H1 (cell line): ENCODE measurements at regions not wholly inside any gene's neighbourhood (a gene's known extent, or its start where the extent isn't known, plus 50 kb on each side); places are given as distances from the start of the nearest gene placed in this dataset.

ENCODE experiments used
- CTCF ChIA-PET: fragments of 300-600 bp; sonication (Branson Sonifier 250); formaldehyde crosslinking; loops from one replicate; lab custom pipeline; 2021; ENCODE audit not compliant: partially characterized antibody; lab: Charles Lee
- POLR2A ChIA-PET: fragments of 300-600 bp; sonication (Branson Sonifier 250); formaldehyde crosslinking; loops from one replicate; lab custom pipeline; 2021; ENCODE audit warnings: inconsistent platforms; ENCODE audit not compliant: partially characterized antibody; lab: Charles Lee
- DNase-seq, 2 experiments: peaks; one replicate each; pipeline versions ENCODE4 v3.0.0 to v3.0.0-alpha.2; 2010 to 2022; ENCODE audit warnings: low spot score in 2 of 2, low read depth in 1 of 2, mixed read lengths in 1 of 2
- FAIRE-seq: peaks from 2 replicates; lab custom pipeline; 2011; peaks lifted over from hg19 to GRCh38; lab: Jason Lieb, UNC
- H2AFZ ChIP-seq: 2 replicates; pipeline ENCODE4 v1.8.1; 2012; ENCODE audit warnings: low read length, inconsistent platforms
- H2AK5ac ChIP-seq: 2 replicates; pipeline ENCODE4 v1.6.1; 2013; ENCODE audit warnings: low read depth, low read length
- H2BK120ac ChIP-seq: replicated peaks from 2 replicates; pipeline ENCODE3; 2013; ENCODE audit warnings: low read depth, low read length, inconsistent platforms
- H2BK12ac ChIP-seq: 2 replicates; pipeline ENCODE4 v1.6.1; 2013; ENCODE audit warnings: low read depth, low read length
- H2BK15ac ChIP-seq: 2 replicates; pipeline ENCODE4 v1.6.1; 2013; ENCODE audit warnings: low read length
- H2BK20ac ChIP-seq: 2 replicates; pipeline ENCODE4 v1.6.1; 2013; ENCODE audit warnings: low read length
- H2BK5ac ChIP-seq: 2 replicates; pipeline ENCODE4 v1.6.1; 2013; ENCODE audit warnings: low read depth, low read length
- H3K14ac ChIP-seq: 2 replicates; pipeline ENCODE4 v1.6.1; 2013; ENCODE audit warnings: inconsistent platforms; ENCODE audit not compliant: insufficient read length
- H3K18ac ChIP-seq: 2 replicates; pipeline ENCODE4 v1.6.1; 2013; ENCODE audit warnings: low read length; ENCODE audit errors: extremely low read depth
- H3K23ac ChIP-seq: 2 replicates; pipeline ENCODE4 v1.6.1; 2013; ENCODE audit warnings: inconsistent platforms; ENCODE audit not compliant: insufficient read length
- H3K23me2 ChIP-seq: 2 replicates; pipeline ENCODE4 v1.6.1; 2013; ENCODE audit warnings: low read depth, low read length
- H3K27ac ChIP-seq: 2 replicates; pipeline ENCODE4 v1.6.1; 2011; ENCODE audit warnings: low read depth, low read length, inconsistent platforms
- H3K27me3 ChIP-seq, 4 experiments: replicated peaks in 1 of 4; 1 replicate in 1 of 4; 2 replicates in 3 of 4; pipeline versions ENCODE4 v1.6.1 to v1.8.1; 2011 to 2013; ENCODE audit warnings: low read length in 3 of 4, mild to moderate bottlenecking in 3 of 4, inconsistent platforms in 2 of 4, mixed read lengths in 2 of 4, moderate library complexity in 1 of 4; ENCODE audit not compliant: control insufficient read depth in 3 of 4, insufficient read depth in 3 of 4; ENCODE audit errors: extremely low read depth in 1 of 4
- H3K36me3 ChIP-seq, 4 experiments: 2 replicates each; pipeline versions ENCODE4 v1.6.1 to v1.8.1; 2011 to 2013; ENCODE audit warnings: mild to moderate bottlenecking in 4 of 4, low read length in 3 of 4, moderate library complexity in 2 of 4, control low read depth in 1 of 4, inconsistent platforms in 1 of 4; ENCODE audit not compliant: insufficient read depth in 4 of 4, control insufficient read depth in 2 of 4
- H3K4ac ChIP-seq: replicated peaks from 2 replicates; pipeline ENCODE3; 2013; ENCODE audit warnings: low read length, low read depth, mixed read lengths, inconsistent platforms; ENCODE audit not compliant: insufficient read length
- H3K4me1 ChIP-seq, 4 experiments: replicated peaks in 1 of 4; 1 replicate in 1 of 4; 2 replicates in 3 of 4; pipeline versions ENCODE4 v1.6.1 to v1.8.1; 2011 to 2013; ENCODE audit warnings: low read length in 3 of 4, inconsistent platforms in 2 of 4, mixed read lengths in 1 of 4; ENCODE audit not compliant: insufficient read depth in 4 of 4, control insufficient read depth in 3 of 4
- H3K4me2 ChIP-seq, 2 experiments: 2 replicates each; pipeline versions ENCODE4 v1.6.1 to v1.8.1; 2011 to 2013; ENCODE audit warnings: low read depth in 2 of 2, low read length in 2 of 2, control low read depth in 1 of 2, inconsistent platforms in 1 of 2, mild to moderate bottlenecking in 1 of 2; ENCODE audit not compliant: insufficient read depth in 1 of 2
- H3K4me3 ChIP-seq, 4 experiments: fragments of 200-600, 300-600 bp in 1 of 4; sonication (generic), shearing (Covaris generic), sonication (Bioruptor Twin) in 1 of 4; 2 replicates each; pipeline versions ENCODE4 v1.5.1 to v1.8.1; 2011 to 2016; ENCODE audit warnings: low read length in 4 of 4, low read depth in 3 of 4, control low read depth in 2 of 4, inconsistent platforms in 2 of 4, mild to moderate bottlenecking in 2 of 4, mixed read lengths in 1 of 4, moderate library complexity in 1 of 4; ENCODE audit not compliant: insufficient read depth in 2 of 4; ENCODE audit errors: extremely low read depth in 1 of 4
- H3K56ac ChIP-seq: replicated peaks from 2 replicates; pipeline ENCODE3; 2013; ENCODE audit warnings: low read depth, mild to moderate bottlenecking, mixed read lengths, low read length, inconsistent platforms; ENCODE audit not compliant: insufficient read length
- H3K79me1 ChIP-seq: 2 replicates; pipeline ENCODE4 v1.6.1; 2013; ENCODE audit warnings: low read depth, low read length, control low read depth
- H3K79me2 ChIP-seq, 2 experiments: 2 replicates each; pipeline versions ENCODE4 v1.6.1 to v1.8.1; 2012 to 2013; ENCODE audit warnings: low read length in 2 of 2, mild to moderate bottlenecking in 2 of 2, inconsistent platforms in 1 of 2; ENCODE audit not compliant: insufficient read depth in 2 of 2, control insufficient read depth in 1 of 2
- H3K9ac ChIP-seq, 4 experiments: replicated peaks in 1 of 4; 1 replicate in 1 of 4; 2 replicates in 3 of 4; pipeline versions ENCODE4 v1.6.1 to v1.8.1; 2011 to 2013; ENCODE audit warnings: low read depth in 3 of 4, low read length in 3 of 4, control low read depth in 2 of 4, mild to moderate bottlenecking in 2 of 4, moderate library complexity in 2 of 4, inconsistent platforms in 1 of 4; ENCODE audit errors: extremely low read depth in 1 of 4
- H3K9me3 ChIP-seq, 2 experiments: 2 replicates each; pipeline versions ENCODE4 v1.6.1 to v1.8.1; 2012 to 2013; ENCODE audit warnings: mild to moderate bottlenecking in 2 of 2, moderate library complexity in 2 of 2, control low read depth in 1 of 2, inconsistent platforms in 1 of 2, low read depth in 1 of 2, low read length in 1 of 2, mixed read lengths in 1 of 2; ENCODE audit not compliant: insufficient read depth in 2 of 2
- H4K20me1 ChIP-seq, 2 experiments: replicated peaks in 1 of 2; 2 replicates each; pipeline versions ENCODE3 to v1.8.1; 2011 to 2013; ENCODE audit warnings: inconsistent platforms in 2 of 2, low read length in 2 of 2, mild to moderate bottlenecking in 1 of 2; ENCODE audit not compliant: insufficient read depth in 2 of 2, control insufficient read depth in 1 of 2
- H4K5ac ChIP-seq: 2 replicates; pipeline ENCODE4 v1.6.1; 2013; ENCODE audit warnings: low read length, low read depth, mixed read lengths, inconsistent platforms; ENCODE audit not compliant: insufficient read length
- H4K8ac ChIP-seq: 2 replicates; pipeline ENCODE4 v1.8.0; 2013; ENCODE audit warnings: mild to moderate bottlenecking, moderate library complexity, low read length, inconsistent platforms; ENCODE audit not compliant: insufficient read depth; ENCODE audit errors: extremely low read depth
- H4K91ac ChIP-seq: replicated peaks from 2 replicates; pipeline ENCODE3; 2013; ENCODE audit warnings: low read length, mixed read lengths, inconsistent platforms; ENCODE audit not compliant: insufficient read length
- ASH2L ChIP-seq: fragments of 200-600, 300-600 bp; sonication (generic); IDR thresholded peaks from one replicate; pipeline ENCODE4 v1.7.1; 2017; ENCODE audit warnings: low read length
- CHD1 ChIP-seq: IDR thresholded peaks from 2 replicates; pipeline ENCODE4 v1.6.1; 2012; ENCODE audit warnings: low read depth, low read length, improper control_type of control experiment
- FOSL1 ChIP-seq: IDR thresholded peaks from 2 replicates; pipeline ENCODE4 v1.6.1; 2011; ENCODE audit warnings: mild to moderate bottlenecking, low read depth, low read length, moderate library complexity; ENCODE audit not compliant: insufficient read depth
- GTF2F1 ChIP-seq: IDR thresholded peaks from 2 replicates; pipeline ENCODE4 v1.6.1; 2012; ENCODE audit warnings: low read depth, low read length, improper control_type of control experiment, borderline replicate concordance
- JUND ChIP-seq: IDR thresholded peaks from 2 replicates; pipeline ENCODE4 v1.6.1; 2011; ENCODE audit warnings: mild to moderate bottlenecking, improper control_type of control experiment, low read length
- KDM1A ChIP-seq: fragments of 200-600, 300-600 bp; sonication (generic); IDR thresholded peaks from 2 replicates; pipeline ENCODE4 v1.7.1; 2016; ENCODE audit warnings: mild to moderate bottlenecking, low read length, borderline replicate concordance
- KDM5A ChIP-seq: fragments of 200-600 bp; IDR thresholded peaks from 2 replicates; pipeline ENCODE4 v1.7.1; 2012; ENCODE audit warnings: mild to moderate bottlenecking, low read length, inconsistent platforms, mixed read lengths
- POLR2AphosphoS5 ChIP-seq: IDR thresholded peaks from 2 replicates; pipeline ENCODE4 v1.6.1; 2011; ENCODE audit warnings: low read depth, low read length
- SIX5 ChIP-seq: IDR thresholded peaks from 2 replicates; pipeline ENCODE4 v1.6.1; 2011; ENCODE audit warnings: mild to moderate bottlenecking, low read depth, low read length
- TAF1 ChIP-seq: IDR thresholded peaks from 2 replicates; pipeline ENCODE4 v1.6.1; 2011; ENCODE audit warnings: mild to moderate bottlenecking, low read depth, low read length
- YY1 ChIP-seq: IDR thresholded peaks from 2 replicates; pipeline ENCODE4 v1.6.1; 2011; ENCODE audit warnings: low read depth, mild to moderate bottlenecking, low read length
- WGBS, 2 experiments: shearing (Covaris generic) in 1 of 2; methylation state at CpG; one replicate each; pipeline versions ENCODE4 v1.1.6 to v1.1.7; 2013 to 2015; ENCODE audit warnings: low lambda C conversion rate in 2 of 2, mixed read lengths in 2 of 2, inconsistent platforms in 1 of 2, low coverage in 1 of 2, missing lambda C conversion rate in 1 of 2; ENCODE audit not compliant: insufficient replicate concordance in 2 of 2, insufficient coverage in 1 of 2, insufficient read length in 1 of 2; ENCODE audit errors: extremely low coverage in 1 of 2, missing lambda C conversion rate in 1 of 2; 5-methylcytosine and 5-hydroxymethylcytosine counted together
- TF ChIP-seq, protein P1 (sequence below): IDR thresholded peaks from 2 replicates; pipeline ENCODE4 v1.6.1; 2012; ENCODE audit warnings: inconsistent platforms
- TF ChIP-seq, protein P2 (sequence below), 3 experiments: IDR thresholded peaks; 1 replicate in 2 of 3; 2 replicates in 1 of 3; pipeline versions ENCODE4 v1.5.1 to v1.6.1; 2011; ENCODE audit warnings: low read length in 3 of 3, mild to moderate bottlenecking in 3 of 3, inconsistent platforms in 2 of 3, low read depth in 1 of 3, moderate library complexity in 1 of 3; ENCODE audit not compliant: insufficient read depth in 1 of 3; ENCODE audit errors: control extremely low read depth in 1 of 3

- FAIRE-seq (no peak), DNase-seq (no peak)
- H2BK20ac ChIP-seq: no peak overlapping the region
- H3K79me1 ChIP-seq: no peaks in the 10 kb centered on the region
- no peak overlapping the region for H3K4me2 ChIP-seq
- no peak overlapping the region for H2BK15ac ChIP-seq
- no peak overlapping the region for H2AK5ac ChIP-seq
- WGBS, 2 experiments: 82% methylated on average over 3 of the region's 3 CpGs; no CpG with 5 or more reads in 1 of the 2 experiments
- no peaks in the 10 kb centered on the region for H3K4me1 ChIP-seq
- H3K23ac ChIP-seq: no peak overlapping the region
- H4K20me1 ChIP-seq: no peaks in the 10 kb centered on the region
- no peak overlapping the region for H3K4me3 ChIP-seq
- H2BK120ac ChIP-seq: no peak overlapping the region
- no peak overlapping the region for H3K18ac ChIP-seq
- no peaks in the 10 kb centered on the region for H3K79me2 ChIP-seq
- H3K4ac ChIP-seq: no peak overlapping the region
- no peak overlapping the region for H3K56ac ChIP-seq
- H4K8ac ChIP-seq: no peak overlapping the region
- no peak overlapping the region for H4K91ac ChIP-seq
- no peak overlapping the region for H3K14ac ChIP-seq
- ChIA-PET POLR2A (no interaction called here), CTCF (interaction anchor here (1.1 kb wide), 1 partner anchor 12 kb away, joined by 4 read pairs; no protein-coding TSS in a partner anchor)
- H2BK12ac ChIP-seq: no peak overlapping the region
- H3K9me3 ChIP-seq: no peaks in the 10 kb centered on the region
- H4K5ac ChIP-seq: no peak overlapping the region
- no peak overlapping the region for H3K9ac ChIP-seq
- no peaks in the 10 kb centered on the region for H3K36me3 ChIP-seq
- no peak overlapping the region for H2BK5ac ChIP-seq
- H3K27me3 ChIP-seq: no peaks in the 10 kb centered on the region
- no peaks in the 10 kb centered on the region for H3K23me2 ChIP-seq
- no peak overlapping the region for H2AFZ ChIP-seq
- no peak overlapping the region for H3K27ac ChIP-seq
- TF ChIP-seq JUND (no peak), FOSL1 (no peak), ASH2L (no peak), YY1 (no peak), TAF1 (no peak), CHD1 (no peak), KDM1A (no peak), KDM5A (no peak), POLR2AphosphoS5 (no peak), SIX5 (no peak), GTF2F1 (no peak)
- TF ChIP-seq, protein P1, sequence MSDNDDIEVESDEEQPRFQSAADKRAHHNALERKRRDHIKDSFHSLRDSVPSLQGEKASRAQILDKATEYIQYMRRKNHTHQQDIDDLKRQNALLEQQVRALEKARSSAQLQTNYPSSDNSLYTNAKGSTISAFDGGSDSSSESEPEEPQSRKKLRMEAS: no peak
- TF ChIP-seq, protein P2, sequence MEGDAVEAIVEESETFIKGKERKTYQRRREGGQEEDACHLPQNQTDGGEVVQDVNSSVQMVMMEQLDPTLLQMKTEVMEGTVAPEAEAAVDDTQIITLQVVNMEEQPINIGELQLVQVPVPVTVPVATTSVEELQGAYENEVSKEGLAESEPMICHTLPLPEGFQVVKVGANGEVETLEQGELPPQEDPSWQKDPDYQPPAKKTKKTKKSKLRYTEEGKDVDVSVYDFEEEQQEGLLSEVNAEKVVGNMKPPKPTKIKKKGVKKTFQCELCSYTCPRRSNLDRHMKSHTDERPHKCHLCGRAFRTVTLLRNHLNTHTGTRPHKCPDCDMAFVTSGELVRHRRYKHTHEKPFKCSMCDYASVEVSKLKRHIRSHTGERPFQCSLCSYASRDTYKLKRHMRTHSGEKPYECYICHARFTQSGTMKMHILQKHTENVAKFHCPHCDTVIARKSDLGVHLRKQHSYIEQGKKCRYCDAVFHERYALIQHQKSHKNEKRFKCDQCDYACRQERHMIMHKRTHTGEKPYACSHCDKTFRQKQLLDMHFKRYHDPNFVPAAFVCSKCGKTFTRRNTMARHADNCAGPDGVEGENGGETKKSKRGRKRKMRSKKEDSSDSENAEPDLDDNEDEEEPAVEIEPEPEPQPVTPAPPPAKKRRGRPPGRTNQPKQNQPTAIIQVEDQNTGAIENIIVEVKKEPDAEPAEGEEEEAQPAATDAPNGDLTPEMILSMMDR (IDR thresholded peaks at IDR 0.05; ENCODE audit: control extremely low read depth in 1 of 3, insufficient read depth in 1 of 3, low read depth in 1 of 3, low read length in 3 of 3): no peak
Measured at GRCh38 chr18:77481541-77481940, 231.9 kb downstream of the GALR1 start.
